Esophagus squamous epithelium (tissue), 5 donors: ENCODE measurements at regions not wholly inside any gene's neighbourhood (a gene's known extent, or its start where the extent isn't known, plus 50 kb on each side); places are given as distances from the start of the nearest gene placed in this dataset.
"Not testable (repeated sequence)": the region's sequence is repeated elsewhere in the genome, so short reads cannot be mapped to it uniquely, and the experiment has no call there.

ENCODE experiments used
- DNase-seq: peaks from one replicate; lab custom pipeline; 2025; lab: John Stamatoyannopoulos, UW
- H3K27ac ChIP-seq, 4 donors: fragments of 200-600 bp; sonication (generic); one replicate each; pipeline ENCODE4 v1.5.1; 2016 to 2019; ENCODE audit warnings: mild to moderate bottlenecking in 1 of 4
- H3K27me3 ChIP-seq, 4 donors: fragments of 200-600 bp; sonication (generic); 1 replicate in 3 of 4; 2 replicates in 1 of 4; pipeline versions ENCODE4 v1.5.1 to v1.6.0; 2017 to 2021; ENCODE audit warnings: antibody characterized with exemption in 1 of 4
- H3K36me3 ChIP-seq, 3 donors: fragments of 200-600 bp; sonication (generic); one replicate each; pipeline ENCODE4 v1.5.1; 2016 to 2019
- H3K4me1 ChIP-seq, 3 donors: fragments of 200-600 bp; sonication (generic); one replicate each; pipeline ENCODE4 v1.5.1; 2017 to 2019
- H3K4me3 ChIP-seq, 4 donors: fragments of 200-600 bp; sonication (generic); 1 replicate in 3 of 4; 2 replicates in 1 of 4; pipeline ENCODE4 v1.5.1; 2016 to 2019; ENCODE audit warnings: mild to moderate bottlenecking in 2 of 4, moderate library complexity in 1 of 4
- H3K9me3 ChIP-seq, 3 donors: fragments of 200-600 bp; sonication (generic); one replicate each; pipeline ENCODE4 v1.5.1; 2016 to 2019
- POLR2A ChIP-seq, 4 donors: fragments of 450-650 bp; IDR thresholded peaks; one replicate each; pipeline ENCODE4 v1.6.1; 2017; ENCODE audit warnings: antibody characterized with exemption in 4 of 4, mild to moderate bottlenecking in 4 of 4, moderate library complexity in 3 of 4
- WGBS, 2 donors: methylation state at CpG; one replicate each; pipeline ENCODE4 v1.1.5; 2018; 5-methylcytosine and 5-hydroxymethylcytosine counted together
- intact Hi-C: fragments of 100-400 bp; cut with DNase I; formaldehyde crosslinking; loops from one replicate; pipeline ENCODE4 v1.15.0; 2022
- TF ChIP-seq, protein P1 (sequence below), 6 experiments: fragments of 450-650 bp in 4 of 6; fragments of 200-600 bp in 2 of 6; sonication (generic) in 2 of 6; IDR thresholded peaks; one replicate each; pipeline ENCODE4 v1.5.1; 2016 to 2019; ENCODE audit warnings: antibody characterized with exemption in 6 of 6, mild to moderate bottlenecking in 4 of 6, moderate library complexity in 4 of 6
- donor health status: DM: yes; HTN: yes; CAD: no.

GRCh38 chr10:118973744-118974143 lies 55.8 kb upstream of the NANOS1 start:
- Histone ChIP-seq H3K9me3 (peaks cover 0 to 14% (median 8%) of the 10 kb centered on the region in 3 donors), H3K27me3 (peaks cover 0 to 4% (median 0%) of the 10 kb centered on the region in 4 donors), H3K4me1 (no peaks in the 10 kb centered on the region), H3K4me3 (no peak overlapping the region), H3K27ac (no peak overlapping the region), H3K36me3 (no peaks in the 10 kb centered on the region)
- TF ChIP-seq, protein P1, sequence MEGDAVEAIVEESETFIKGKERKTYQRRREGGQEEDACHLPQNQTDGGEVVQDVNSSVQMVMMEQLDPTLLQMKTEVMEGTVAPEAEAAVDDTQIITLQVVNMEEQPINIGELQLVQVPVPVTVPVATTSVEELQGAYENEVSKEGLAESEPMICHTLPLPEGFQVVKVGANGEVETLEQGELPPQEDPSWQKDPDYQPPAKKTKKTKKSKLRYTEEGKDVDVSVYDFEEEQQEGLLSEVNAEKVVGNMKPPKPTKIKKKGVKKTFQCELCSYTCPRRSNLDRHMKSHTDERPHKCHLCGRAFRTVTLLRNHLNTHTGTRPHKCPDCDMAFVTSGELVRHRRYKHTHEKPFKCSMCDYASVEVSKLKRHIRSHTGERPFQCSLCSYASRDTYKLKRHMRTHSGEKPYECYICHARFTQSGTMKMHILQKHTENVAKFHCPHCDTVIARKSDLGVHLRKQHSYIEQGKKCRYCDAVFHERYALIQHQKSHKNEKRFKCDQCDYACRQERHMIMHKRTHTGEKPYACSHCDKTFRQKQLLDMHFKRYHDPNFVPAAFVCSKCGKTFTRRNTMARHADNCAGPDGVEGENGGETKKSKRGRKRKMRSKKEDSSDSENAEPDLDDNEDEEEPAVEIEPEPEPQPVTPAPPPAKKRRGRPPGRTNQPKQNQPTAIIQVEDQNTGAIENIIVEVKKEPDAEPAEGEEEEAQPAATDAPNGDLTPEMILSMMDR (IDR thresholded peaks at IDR 0.05) = no peak
- no peak for TF ChIP-seq POLR2A (IDR thresholded peaks at IDR 0.05)
- intact Hi-C loops = no loop called here
- no peak for DNase-seq
- 72 to 83% methylated on average over 1 of the region's 1 CpG for WGBS, 2 donors

- no peak for DNase-seq
- TF ChIP-seq, protein P1 (IDR thresholded peaks at IDR 0.05) = no peak
- no peak for TF ChIP-seq POLR2A (IDR thresholded peaks at IDR 0.05)
- Histone ChIP-seq H3K9me3 (peaks cover 0 to 14% (median 8%) of the 10 kb centered on the region in 3 donors), H3K36me3 (no peaks in the 10 kb centered on the region), H3K27me3 (peaks cover 0 to 4% (median 0%) of the 10 kb centered on the region in 4 donors), H3K27ac (no peak overlapping the region), H3K4me1 (no peaks in the 10 kb centered on the region), H3K4me3 (no peak overlapping the region)
- intact Hi-C loops = no loop called here
- 46 to 56% methylated on average over 3 of the region's 3 CpGs for WGBS, 2 donors
Measured at GRCh38 chr10:118974951-118975350, 54.6 kb upstream of the NANOS1 start.

DNA sequence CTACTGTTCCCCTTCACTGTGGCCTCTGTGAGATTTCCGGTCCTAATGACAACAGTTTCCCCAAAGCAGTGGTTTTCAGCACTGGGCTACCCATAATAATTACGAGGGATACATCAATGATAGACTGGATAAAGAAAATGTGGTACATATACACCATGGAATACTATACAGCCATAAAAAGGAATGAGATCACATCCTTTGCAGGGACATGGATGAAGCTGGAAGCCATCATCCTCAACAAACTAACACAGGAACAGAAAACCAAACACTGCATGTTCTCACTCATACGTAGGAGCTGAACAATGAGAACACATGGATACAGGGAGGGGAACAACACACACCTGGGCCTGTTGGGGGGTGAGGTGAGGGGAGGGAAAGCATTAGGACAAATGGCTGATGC lies 53.3 kb upstream of the NANOS1 start:
- H3K4me3 ChIP-seq, H3K36me3 ChIP-seq, H3K27me3 ChIP-seq, intact Hi-C loops, DNase-seq, H3K4me1 ChIP-seq, H3K27ac ChIP-seq: not testable (repeated sequence)
- 81 to 83% methylated on average over 2 to 3 of the region's 3 CpGs for WGBS, 2 donors
- H3K9me3 ChIP-seq = peaks cover 0 to 14% (median 8%) of the 10 kb centered on the region in 3 donors

DNA sequence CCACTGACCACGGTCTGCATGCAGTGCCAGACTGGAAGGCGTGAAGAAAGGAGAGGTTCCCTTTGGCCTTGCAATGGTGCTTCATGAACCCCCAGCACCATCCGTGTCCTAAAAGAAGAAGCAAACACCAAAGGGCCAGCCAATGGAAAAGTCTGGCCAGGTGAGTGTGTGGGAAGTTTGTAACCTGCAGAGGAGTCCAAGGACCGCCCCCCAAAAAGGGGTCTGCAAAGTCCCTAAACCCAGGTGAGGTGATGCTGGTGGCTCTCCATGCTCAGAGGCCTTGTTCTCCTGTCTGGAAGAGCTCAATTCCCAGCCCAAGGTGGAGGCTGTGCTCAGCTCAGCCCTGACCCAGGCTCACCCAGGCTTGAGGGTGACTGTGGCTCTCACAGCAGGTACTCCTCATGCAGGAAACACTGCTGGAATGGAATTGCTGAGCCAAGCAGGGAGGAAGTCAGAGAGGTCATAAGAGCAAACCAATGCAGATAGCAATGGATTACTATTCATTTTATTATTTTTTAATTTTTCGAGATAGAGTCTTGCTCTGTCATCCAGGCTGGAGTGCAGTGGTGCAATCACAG lies 52.4 kb upstream of the NANOS1 start:
- H3K36me3 ChIP-seq = no peaks in the 10 kb centered on the region
- intact Hi-C loops = no loop called here
- peaks cover 0 to 14% (median 8%) of the 10 kb centered on the region in 3 donors for H3K9me3 ChIP-seq
- no peak overlapping the region for H3K4me3 ChIP-seq
- no peaks in the 10 kb centered on the region for H3K4me1 ChIP-seq
- TF ChIP-seq, protein P1 (IDR thresholded peaks at IDR 0.05) = no peak
- TF ChIP-seq POLR2A (IDR thresholded peaks at IDR 0.05) = no peak
- DNase-seq = no peak
- peaks cover 0 to 4% (median 0%) of the 10 kb centered on the region in 4 donors for H3K27me3 ChIP-seq
- WGBS, 2 donors = 78 to 84% methylated on average over 5 of the region's 5 CpGs
- no peak overlapping the region for H3K27ac ChIP-seq

- WGBS, 2 donors = 68 to 90% methylated on average over 2 to 12 of the region's 13 CpGs
- no peak for TF ChIP-seq POLR2A (IDR thresholded peaks at IDR 0.05)
- TF ChIP-seq, protein P1 (IDR thresholded peaks at IDR 0.05) = no peak
- intact Hi-C loops = no loop called here
- no peak for DNase-seq
- no peak overlapping the region for H3K4me3 ChIP-seq
- no peaks in the 10 kb centered on the region for H3K36me3 ChIP-seq
- H3K27ac ChIP-seq = no peak overlapping the region
- peaks cover 0 to 14% (median 8%) of the 10 kb centered on the region in 3 donors for H3K9me3 ChIP-seq
- H3K27me3 ChIP-seq = peaks cover 0 to 4% (median 0%) of the 10 kb centered on the region in 4 donors
- no peaks in the 10 kb centered on the region for H3K4me1 ChIP-seq
Measured at GRCh38 chr10:118977835-118978234, 51.7 kb upstream of the NANOS1 start.
